HG03457 (cell line): ENCODE measurements at regions not wholly inside any gene's neighbourhood (a gene's known extent, or its start where the extent isn't known, plus 50 kb on each side); places are given as distances from the start of the nearest gene placed in this dataset.

Experiments used
- ATAC-seq: cut with Tn5 transposase; IDR thresholded peaks from one replicate; pipeline ENCODE4 v1.9.1; 2021; ENCODE audit warnings: moderate number of reproducible peaks; ENCODE audit not compliant: unreplicated experiment

GRCh38 chr3:107428051-107428858, 51.0 kb downstream of the CCDC54 start:
- no peak for ATAC-seq

- ATAC-seq = peak; percentile 51
Measured at GRCh38 chr3:107429320-107430181, 52.3 kb downstream of the CCDC54 start.

DNA sequence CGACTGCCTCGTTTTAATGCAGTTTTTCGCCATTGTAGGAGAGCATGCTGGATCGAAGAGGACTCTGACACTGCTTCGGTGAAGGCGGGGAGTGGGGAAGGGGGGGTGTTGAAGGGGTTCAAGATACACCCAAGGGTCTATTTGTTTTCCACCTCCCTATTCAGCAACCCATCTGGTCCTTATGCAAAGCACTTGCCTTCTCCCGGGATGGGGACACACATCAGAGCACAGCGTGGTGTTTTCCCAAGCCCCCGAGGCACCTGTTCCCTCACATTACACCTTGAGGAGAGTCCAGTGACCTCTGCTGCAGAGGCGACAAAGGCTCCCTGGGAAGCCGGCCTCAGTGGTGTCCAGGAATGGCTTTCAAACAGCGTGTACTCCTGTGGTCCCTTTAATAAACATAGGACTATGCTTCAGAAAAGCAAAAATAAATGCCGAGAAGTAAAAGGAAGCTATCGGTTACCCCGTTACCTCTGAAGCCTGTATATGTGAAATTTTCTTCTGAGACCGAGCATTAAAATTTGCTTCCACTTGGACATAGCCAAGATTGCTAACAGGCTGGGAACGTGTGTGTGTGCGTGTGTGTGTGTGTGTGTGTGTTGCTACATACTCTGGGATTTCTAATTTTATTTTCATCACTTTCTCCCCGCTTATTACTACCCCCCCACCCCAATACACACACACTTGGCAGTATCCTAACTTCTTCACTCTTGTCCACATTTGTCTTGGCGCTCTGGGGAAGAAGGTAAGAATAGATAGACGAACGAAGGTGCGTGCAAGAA, 53.2 kb downstream of the CCDC54 start:
- ATAC-seq = no peak

GRCh38 chr3:107430996-107431245, 53.7 kb downstream of the CCDC54 start:
- ATAC-seq = peak; percentile 15

GRCh38 chr3:107431246-107432012, 54.2 kb downstream of the CCDC54 start:
- ATAC-seq = peak; percentile 48

DNA sequence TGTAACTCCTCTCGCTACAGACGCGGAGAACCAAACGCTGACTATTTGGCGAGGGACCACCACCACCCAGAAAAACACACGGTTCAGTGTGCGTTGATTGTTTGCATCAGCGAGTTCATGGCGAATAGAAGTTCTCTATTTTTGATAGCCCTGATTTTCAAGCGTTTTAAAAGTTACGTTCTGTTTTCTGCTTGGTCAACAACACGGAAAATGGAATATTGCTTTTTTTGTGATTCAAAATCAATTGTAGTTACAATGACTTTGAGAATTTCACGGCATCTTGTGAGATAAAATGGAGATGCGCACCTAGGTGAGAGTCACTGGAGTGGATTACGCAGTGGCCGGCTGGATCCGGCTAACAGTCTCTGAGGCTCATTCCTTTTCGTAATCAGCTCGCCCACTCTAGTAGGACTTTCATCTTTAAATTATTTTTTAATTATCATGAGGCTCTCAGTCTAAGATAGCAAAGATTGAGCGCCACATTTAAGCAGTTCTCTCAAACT, 54.8 kb downstream of the CCDC54 start:
- no peak for ATAC-seq

GRCh38 chr3:107432646-107433045, 55.4 kb downstream of the CCDC54 start:
- no peak for ATAC-seq

GRCh38 chr3:107436029-107436428, 58.8 kb downstream of the CCDC54 start:
- ATAC-seq = no peak

- no peak for ATAC-seq
Measured at GRCh38 chr3:107438671-107439070, 61.4 kb downstream of the CCDC54 start.

- no peak for ATAC-seq
Measured at GRCh38 chr3:107441617-107442016, 64.4 kb downstream of the CCDC54 start.

- ATAC-seq = no peak
Measured at GRCh38 chr3:107443461-107443860, 66.2 kb downstream of the CCDC54 start.

GRCh38 chr3:107446706-107447105, 69.5 kb downstream of the CCDC54 start:
- no peak for ATAC-seq

GRCh38 chr3:107450254-107450893, 72.4 kb upstream of the BBX start:
- no peak for ATAC-seq

GRCh38 chr3:107452436-107452835, 70.3 kb upstream of the BBX start:
- no peak for ATAC-seq

DNA sequence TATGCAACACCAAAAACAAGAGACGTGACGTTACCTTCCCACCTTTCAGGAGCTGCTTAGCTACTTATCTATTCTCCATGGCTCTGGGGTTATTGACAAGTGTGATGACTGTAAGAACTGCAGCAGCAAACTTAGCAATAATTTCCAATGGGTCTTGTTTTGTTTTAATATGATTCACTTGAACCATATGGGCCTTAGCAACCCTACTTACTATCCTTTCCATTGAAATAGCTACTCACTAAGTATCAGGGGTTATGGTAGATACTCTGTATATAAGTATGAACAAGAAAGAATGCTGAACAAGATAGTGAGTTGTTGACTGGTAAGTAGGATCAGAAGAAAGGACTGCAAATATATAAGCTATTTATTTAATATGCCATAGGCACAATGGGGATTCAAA, 69.3 kb upstream of the BBX start:
- no peak for ATAC-seq

DNA sequence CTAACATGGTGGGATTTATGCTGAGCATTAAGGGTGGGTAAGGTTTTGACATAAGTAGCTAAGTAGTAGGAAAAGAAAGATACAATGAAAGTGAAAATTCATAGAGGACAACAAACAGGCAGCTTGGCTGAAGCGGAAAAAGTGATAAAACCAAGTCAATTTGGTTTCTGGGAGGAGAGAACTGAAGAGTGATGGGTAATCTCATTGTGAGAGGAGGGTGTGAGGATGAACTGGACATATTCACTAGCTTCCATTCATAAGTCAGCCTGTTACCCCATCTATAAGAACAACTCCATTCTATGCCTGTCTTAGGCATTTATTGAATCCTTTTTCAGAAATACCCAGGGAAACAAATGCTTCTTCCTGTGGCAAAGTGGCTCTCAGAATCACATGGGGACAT, 67.1 kb upstream of the BBX start:
- no peak for ATAC-seq

DNA sequence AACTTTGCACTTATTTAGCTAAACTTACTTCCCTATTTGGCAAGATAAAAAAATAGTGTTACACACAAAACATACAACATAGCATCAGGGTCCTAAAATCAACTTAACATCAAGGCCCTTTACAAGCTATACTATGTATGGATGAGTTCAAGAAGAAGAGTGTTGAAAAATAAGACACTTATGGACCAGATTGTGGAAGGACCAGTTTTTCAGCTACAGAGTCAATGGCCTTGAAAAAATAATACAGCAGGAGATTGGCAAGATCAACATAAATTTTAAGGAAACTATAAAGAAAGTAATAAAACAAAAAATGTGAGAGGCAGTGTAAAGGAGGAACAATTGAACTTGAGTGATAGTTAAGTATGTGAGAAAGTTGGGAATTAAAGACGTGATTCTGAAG, 66.3 kb upstream of the BBX start:
- ATAC-seq = no peak

- ATAC-seq = no peak
Measured at GRCh38 chr3:107458871-107459270, 63.9 kb upstream of the BBX start.

- no peak for ATAC-seq
Measured at GRCh38 chr3:107461721-107462120, 61.0 kb upstream of the BBX start.

GRCh38 chr3:107464037-107464436, 58.7 kb upstream of the BBX start:
- no peak for ATAC-seq
